ENCODE measurements at regions not wholly inside any gene's neighbourhood (a gene's known extent, or its start where the extent isn't known, plus 50 kb on each side); places are given as distances from the start of the nearest gene placed in this dataset.

DNA sequence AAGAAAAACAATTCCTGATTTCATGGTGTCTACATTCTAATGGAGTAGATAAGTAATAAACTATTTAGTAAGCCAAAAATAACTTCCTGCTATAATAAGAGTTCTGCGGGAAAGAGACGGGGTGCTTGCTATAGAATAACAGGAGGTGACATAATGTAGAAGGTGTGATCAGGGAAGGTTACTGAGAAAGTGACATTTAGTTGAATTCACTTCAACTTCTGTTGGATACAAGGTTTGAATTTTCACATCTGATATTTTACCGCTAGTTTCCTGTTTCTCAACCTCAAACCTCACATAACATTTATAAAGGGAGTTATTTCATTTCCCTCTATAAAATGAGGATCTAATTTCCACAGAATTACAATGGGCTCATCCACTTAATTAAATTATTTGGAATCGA, 102.3 kb upstream of the GBE1 start:
- no peak overlapping the region for H3K27ac ChIP-seq
- no peak for TF ChIP-seq ZFX (IDR thresholded peaks at IDR 0.05)
- TF ChIP-seq, protein P1, sequence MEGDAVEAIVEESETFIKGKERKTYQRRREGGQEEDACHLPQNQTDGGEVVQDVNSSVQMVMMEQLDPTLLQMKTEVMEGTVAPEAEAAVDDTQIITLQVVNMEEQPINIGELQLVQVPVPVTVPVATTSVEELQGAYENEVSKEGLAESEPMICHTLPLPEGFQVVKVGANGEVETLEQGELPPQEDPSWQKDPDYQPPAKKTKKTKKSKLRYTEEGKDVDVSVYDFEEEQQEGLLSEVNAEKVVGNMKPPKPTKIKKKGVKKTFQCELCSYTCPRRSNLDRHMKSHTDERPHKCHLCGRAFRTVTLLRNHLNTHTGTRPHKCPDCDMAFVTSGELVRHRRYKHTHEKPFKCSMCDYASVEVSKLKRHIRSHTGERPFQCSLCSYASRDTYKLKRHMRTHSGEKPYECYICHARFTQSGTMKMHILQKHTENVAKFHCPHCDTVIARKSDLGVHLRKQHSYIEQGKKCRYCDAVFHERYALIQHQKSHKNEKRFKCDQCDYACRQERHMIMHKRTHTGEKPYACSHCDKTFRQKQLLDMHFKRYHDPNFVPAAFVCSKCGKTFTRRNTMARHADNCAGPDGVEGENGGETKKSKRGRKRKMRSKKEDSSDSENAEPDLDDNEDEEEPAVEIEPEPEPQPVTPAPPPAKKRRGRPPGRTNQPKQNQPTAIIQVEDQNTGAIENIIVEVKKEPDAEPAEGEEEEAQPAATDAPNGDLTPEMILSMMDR (conservative IDR thresholded peaks at IDR 0.05) = no peak

DNA sequence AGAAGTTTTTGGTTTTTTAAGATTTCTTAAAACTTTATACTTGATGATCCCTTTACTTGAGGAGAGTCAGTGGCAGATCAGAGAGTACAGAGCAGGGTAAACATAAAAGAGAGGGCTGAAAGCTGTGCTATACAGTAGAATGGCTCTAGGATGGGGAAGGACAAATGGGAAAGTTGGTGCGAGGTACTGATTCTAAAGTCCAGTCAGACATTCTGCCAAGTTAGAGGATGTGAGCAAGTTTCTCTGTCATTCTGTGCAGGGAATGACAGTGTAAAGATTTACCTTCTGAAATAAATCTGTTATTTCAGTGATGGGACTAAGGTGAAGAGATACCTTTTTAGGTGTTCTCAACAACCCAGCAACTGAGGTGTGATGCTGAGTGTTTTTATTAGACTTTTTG, 100.1 kb upstream of the GBE1 start:
- no peak for TF ChIP-seq ZFX (IDR thresholded peaks at IDR 0.05)
- TF ChIP-seq, protein P1 (conservative IDR thresholded peaks at IDR 0.05) = no peak
- H3K27ac ChIP-seq = no peak overlapping the region

DNA sequence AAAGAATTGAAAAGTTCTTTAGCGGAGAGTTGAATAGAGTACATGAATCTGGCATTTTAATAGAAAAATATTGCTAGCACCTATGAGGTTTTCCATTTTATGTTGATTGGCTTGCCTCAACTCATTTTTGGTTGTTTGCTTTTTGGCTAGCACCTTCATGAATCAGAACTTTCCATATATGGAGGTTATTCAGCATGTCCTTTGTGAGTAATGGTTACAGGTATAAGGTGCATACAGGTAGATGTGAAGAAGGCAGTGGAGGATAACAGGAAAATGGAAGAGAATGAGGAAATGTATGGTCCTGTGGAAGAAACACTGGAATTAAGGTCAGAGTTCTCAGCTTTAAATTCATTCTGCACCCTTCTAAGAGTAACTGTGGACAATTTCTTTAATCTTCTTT, 98.1 kb upstream of the GBE1 start:
- no peak overlapping the region for H3K27ac ChIP-seq
- no peak for TF ChIP-seq ZFX (IDR thresholded peaks at IDR 0.05)
- TF ChIP-seq, protein P1 (conservative IDR thresholded peaks at IDR 0.05) = no peak

DNA sequence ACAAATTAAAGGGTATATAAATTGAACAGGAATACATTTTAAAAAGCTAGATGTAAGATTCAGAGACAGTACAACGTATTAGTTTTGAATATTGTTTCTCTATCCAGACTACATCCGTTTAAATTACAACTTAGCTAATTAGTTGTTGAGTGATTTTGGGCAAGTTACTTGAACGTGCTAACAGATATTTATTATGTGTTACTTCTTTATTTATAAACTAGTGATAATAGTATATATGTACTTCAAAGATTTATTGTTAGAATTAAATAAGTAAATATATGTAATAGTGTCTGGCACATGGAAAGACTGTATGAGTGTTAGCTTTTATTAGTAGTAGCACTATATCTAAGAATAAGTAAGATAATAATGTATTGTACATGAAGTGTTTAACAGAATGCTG, 92.0 kb upstream of the GBE1 start:
- no peak overlapping the region for H3K27ac ChIP-seq
- TF ChIP-seq ZFX (IDR thresholded peaks at IDR 0.05) = no peak
- TF ChIP-seq, protein P1 (conservative IDR thresholded peaks at IDR 0.05) = no peak

DNA sequence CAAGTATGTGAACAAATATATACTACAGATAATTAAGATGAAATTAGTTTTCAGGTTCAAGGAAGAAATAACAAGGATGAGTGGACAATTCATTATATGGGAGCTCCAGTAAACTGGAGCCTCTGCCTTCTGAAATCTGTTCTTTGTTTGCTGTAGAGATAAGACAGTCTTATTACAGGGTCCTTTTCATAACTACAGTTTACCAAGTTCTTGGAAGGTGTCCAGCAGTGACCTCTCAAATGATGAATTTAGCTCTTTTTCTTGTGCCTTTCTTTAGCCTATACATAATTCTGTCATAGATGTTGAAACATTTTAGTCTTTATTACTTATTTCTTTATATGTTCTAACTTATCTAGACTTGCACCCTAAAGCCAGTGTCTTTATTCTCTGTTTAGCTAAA, 89.7 kb upstream of the GBE1 start:
- no peak overlapping the region for H3K27ac ChIP-seq
- no peak for TF ChIP-seq ZFX (IDR thresholded peaks at IDR 0.05)
- TF ChIP-seq, protein P1 (conservative IDR thresholded peaks at IDR 0.05) = no peak

DNA sequence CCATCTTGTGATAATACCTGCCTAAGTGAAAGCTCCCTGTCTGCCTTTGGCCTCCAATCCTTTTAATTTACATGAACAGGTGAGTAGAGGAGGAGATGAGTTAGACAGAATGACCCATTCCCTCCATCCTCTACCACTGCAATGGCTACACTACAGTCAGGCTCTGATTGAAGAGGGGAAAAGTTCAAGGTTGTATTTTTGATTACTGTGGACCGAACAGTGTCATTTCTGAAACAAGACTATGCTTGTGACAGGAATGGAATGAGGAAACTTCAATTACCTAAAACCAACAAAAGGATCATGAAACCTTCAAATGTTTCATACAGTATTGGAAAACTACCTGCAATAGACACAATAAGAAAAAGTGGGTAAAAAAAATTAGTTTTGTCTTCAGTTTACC, 85.5 kb upstream of the GBE1 start:
- TF ChIP-seq, protein P1 (conservative IDR thresholded peaks at IDR 0.05) = no peak
- TF ChIP-seq ZFX (IDR thresholded peaks at IDR 0.05) = no peak
- no peak overlapping the region for H3K27ac ChIP-seq

DNA sequence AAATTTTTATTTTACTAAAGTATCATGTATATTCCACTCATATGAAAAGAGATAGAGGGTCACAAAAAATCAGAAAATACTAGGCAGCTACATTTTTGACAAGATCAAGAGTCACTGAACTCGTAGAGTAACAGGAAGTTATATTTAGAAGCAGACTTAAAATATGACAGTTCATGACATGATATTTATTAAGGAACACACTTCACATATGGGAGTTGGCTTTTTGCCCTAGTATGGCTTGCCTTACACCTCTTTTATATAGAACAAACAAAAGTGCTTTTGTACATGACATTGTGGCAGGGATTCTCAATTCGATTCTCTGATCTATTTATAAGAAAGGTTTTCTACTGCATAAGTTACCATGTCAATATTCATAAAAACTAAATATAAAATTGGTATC, 80.1 kb upstream of the GBE1 start:
- no peak overlapping the region for H3K27ac ChIP-seq
- TF ChIP-seq, protein P1 (conservative IDR thresholded peaks at IDR 0.05) = no peak
- no peak for TF ChIP-seq ZFX (IDR thresholded peaks at IDR 0.05)
